GM06990 (cell line): ENCODE measurements at regions not wholly inside any gene's neighbourhood (a gene's known extent, or its start where the extent isn't known, plus 50 kb on each side); places are given as distances from the start of the nearest gene placed in this dataset.

Experiments used
- DNase-seq: peaks from one replicate; pipeline ENCODE4 v3.0.0-alpha.2; 2011; ENCODE audit not compliant: insufficient read length; ENCODE audit errors: extremely low read depth
- H3K27me3 ChIP-seq: replicated peaks from 2 replicates; pipeline ENCODE4 v1.6.0; 2011; ENCODE audit warnings: low read length; ENCODE audit not compliant: control insufficient read depth, insufficient read depth
- H3K36me3 ChIP-seq: 2 replicates; pipeline ENCODE4 v1.5.1; 2011; ENCODE audit warnings: low read length; ENCODE audit not compliant: control insufficient read depth, insufficient read depth
- H3K4me3 ChIP-seq: replicated peaks from 2 replicates; pipeline ENCODE4 v1.5.1; 2011; ENCODE audit warnings: low read depth, mild to moderate bottlenecking, control low read depth, low read length
- CTCF ChIP-seq: IDR thresholded peaks from 2 replicates; pipeline ENCODE4 v1.5.1; 2011; ENCODE audit warnings: low read length, control low read depth, mild to moderate bottlenecking, inconsistent platforms; ENCODE audit not compliant: insufficient read depth, poor library complexity, severe bottlenecking

- no peak for DNase-seq
- Histone ChIP-seq H3K4me3 (no peak overlapping the region), H3K36me3 (no peaks in the 10 kb centered on the region), H3K27me3 (no peaks in the 10 kb centered on the region; the same call in 1 of the 2 replicates)
- TF ChIP-seq CTCF, result no peak
Observed at GRCh38 chr9:108074900-108075299, 585.3 kb upstream of the KLF4 start.

GRCh38 chr9:108073823-108074222 is 584.3 kb upstream of the KLF4 start:
- no peaks in the 10 kb centered on the region for H3K27me3 ChIP-seq
- H3K36me3 ChIP-seq, result no peaks in the 10 kb centered on the region
- TF ChIP-seq CTCF, result no peak
- H3K4me3 ChIP-seq, result no peak overlapping the region
- DNase-seq, result no peak

- no peaks in the 10 kb centered on the region for H3K27me3 ChIP-seq
- H3K4me3 ChIP-seq, result no peak overlapping the region
- DNase-seq, result no peak
- no peaks in the 10 kb centered on the region for H3K36me3 ChIP-seq
- no peak for TF ChIP-seq CTCF
Observed at GRCh38 chr9:108072740-108073139, 583.2 kb upstream of the KLF4 start.

- no peak for TF ChIP-seq CTCF
- no peak overlapping the region for H3K4me3 ChIP-seq
- no peak for DNase-seq
Observed at GRCh38 chr9:108070861-108071260, 581.3 kb upstream of the KLF4 start.

GRCh38 chr9:108069991-108070390 is 580.4 kb upstream of the KLF4 start:
- Histone ChIP-seq H3K36me3 (no peaks in the 10 kb centered on the region), H3K27me3 (no peaks in the 10 kb centered on the region), H3K4me3 (no peak overlapping the region)
- TF ChIP-seq CTCF, result no peak
- DNase-seq, result no peak

More at GRCh38 chr9:108070861-108071260, 581.3 kb upstream of the KLF4 start:
- Histone ChIP-seq H3K27me3 (no peaks in the 10 kb centered on the region), H3K36me3 (no peaks in the 10 kb centered on the region)

- no peaks in the 10 kb centered on the region for H3K27me3 ChIP-seq
- DNase-seq, result no peak
- H3K4me3 ChIP-seq, result no peak overlapping the region
- H3K36me3 ChIP-seq, result no peaks in the 10 kb centered on the region
- TF ChIP-seq CTCF, result no peak
Observed at GRCh38 chr9:108062680-108063079, 573.1 kb upstream of the KLF4 start.
